BLaER1 (cell line): ENCODE measurements at regions not wholly inside any gene's neighbourhood (a gene's known extent, or its start where the extent isn't known, plus 50 kb on each side); places are given as distances from the start of the nearest gene placed in this dataset.
"Not testable (repeated sequence)": the region's sequence is repeated elsewhere in the genome, so short reads cannot be mapped to it uniquely, and the experiment has no call there.

Experiments used
- H3K27ac ChIP-seq: shearing (Covaris generic); formaldehyde crosslinking; 2 replicates; pipeline ENCODE4 v1.8.1; 2022
- H3K27me3 ChIP-seq: shearing (Covaris generic); formaldehyde crosslinking; 2 replicates; pipeline ENCODE4 v1.8.1; 2022
- H3K36me3 ChIP-seq: shearing (Covaris generic); formaldehyde crosslinking; 2 replicates; pipeline ENCODE4 v1.8.1; 2022
- H3K4me1 ChIP-seq: shearing (Covaris generic); formaldehyde crosslinking; 2 replicates; pipeline ENCODE4 v1.8.1; 2022
- H3K4me2 ChIP-seq: shearing (Covaris generic); formaldehyde crosslinking; 2 replicates; pipeline ENCODE4 v1.8.1; 2022
- H3K4me3 ChIP-seq: shearing (Covaris generic); formaldehyde crosslinking; 2 replicates; pipeline ENCODE4 v1.8.1; 2022
- H3K9ac ChIP-seq: shearing (Covaris generic); formaldehyde crosslinking; 2 replicates; pipeline ENCODE4 v1.8.1; 2022
- H3K9me3 ChIP-seq: shearing (Covaris generic); formaldehyde crosslinking; 2 replicates; pipeline ENCODE4 v1.8.1; 2022
- H4K20me1 ChIP-seq: shearing (Covaris generic); formaldehyde crosslinking; 2 replicates; pipeline ENCODE4 v1.8.1; 2022
- Cebpa-rat ChIP-seq: shearing (Covaris generic); IDR thresholded peaks from 2 replicates; pipeline ENCODE4 v1.8.1; 2022

DNA sequence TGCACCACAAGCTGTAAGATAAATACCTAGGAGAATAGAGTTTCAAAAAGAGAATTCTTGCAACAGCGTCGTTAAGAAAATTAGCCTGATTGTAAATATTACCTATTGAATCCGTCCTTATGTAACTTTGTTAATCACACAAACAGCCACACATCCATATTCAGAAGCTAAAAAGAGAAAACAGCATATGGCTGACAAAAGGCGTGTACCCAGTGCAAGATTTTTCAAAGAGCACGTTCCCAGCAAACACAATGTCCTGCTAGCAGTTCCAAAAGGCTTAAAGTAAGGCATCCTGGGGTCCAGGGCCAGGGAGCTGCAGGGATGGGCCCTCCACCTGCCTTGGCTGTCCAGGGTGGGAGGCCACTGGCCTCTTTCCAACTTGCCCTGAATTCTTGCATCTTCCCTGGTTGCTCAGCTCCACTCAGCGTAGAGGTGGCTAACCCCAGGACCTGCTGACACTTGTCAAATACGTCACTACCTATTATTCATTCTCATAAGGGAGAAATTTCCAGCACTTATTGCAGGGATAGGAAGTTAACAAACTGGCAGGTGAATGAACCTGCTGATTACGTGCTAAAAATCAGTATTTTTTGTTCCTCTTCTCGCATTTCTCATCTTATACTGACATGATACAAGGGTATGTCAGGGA is 102.1 kb upstream of the NEDD4L start:
- Histone ChIP-seq H3K9ac (no peak overlapping the region), H3K4me1 (no peaks in the 10 kb centered on the region), H3K4me2 (no peak overlapping the region), H3K27ac (no peak overlapping the region), H3K36me3 (no peaks in the 10 kb centered on the region), H4K20me1 (no peaks in the 10 kb centered on the region), H3K27me3 (no peaks in the 10 kb centered on the region), H3K9me3 (no peaks in the 10 kb centered on the region), H3K4me3 (no peak overlapping the region)
- no peak for TF ChIP-seq Cebpa-rat

DNA sequence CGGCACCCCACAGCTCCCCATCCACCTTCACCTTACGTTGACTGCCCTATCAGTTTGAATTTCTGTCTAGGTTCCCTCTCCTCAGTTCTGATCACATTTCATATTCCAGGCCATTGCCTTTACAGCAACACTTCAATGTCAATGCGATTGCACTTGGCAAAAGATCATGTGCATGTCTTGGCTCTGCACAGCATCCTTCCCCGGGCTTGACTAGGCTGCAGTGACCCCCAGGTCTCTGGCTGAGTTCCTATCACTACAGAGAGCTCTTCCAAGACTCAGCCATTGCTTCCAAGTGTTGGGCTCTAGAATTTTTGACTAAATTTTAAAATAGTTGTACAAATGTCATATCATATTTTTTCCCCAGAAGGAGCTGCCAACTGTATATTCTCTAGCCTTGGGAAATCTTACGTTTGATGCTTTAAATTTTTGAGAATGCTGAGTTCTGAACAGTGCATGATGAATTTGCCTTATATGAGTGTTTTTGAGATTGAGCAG is 103.8 kb upstream of the NEDD4L start:
- Histone ChIP-seq H3K4me3 (no peak overlapping the region), H3K4me2 (no peak overlapping the region), H4K20me1 (no peaks in the 10 kb centered on the region), H3K4me1 (no peaks in the 10 kb centered on the region), H3K9ac (no peak overlapping the region), H3K27me3 (no peaks in the 10 kb centered on the region), H3K36me3 (no peaks in the 10 kb centered on the region), H3K9me3 (no peaks in the 10 kb centered on the region), H3K27ac (no peak overlapping the region)
- no peak for TF ChIP-seq Cebpa-rat

DNA sequence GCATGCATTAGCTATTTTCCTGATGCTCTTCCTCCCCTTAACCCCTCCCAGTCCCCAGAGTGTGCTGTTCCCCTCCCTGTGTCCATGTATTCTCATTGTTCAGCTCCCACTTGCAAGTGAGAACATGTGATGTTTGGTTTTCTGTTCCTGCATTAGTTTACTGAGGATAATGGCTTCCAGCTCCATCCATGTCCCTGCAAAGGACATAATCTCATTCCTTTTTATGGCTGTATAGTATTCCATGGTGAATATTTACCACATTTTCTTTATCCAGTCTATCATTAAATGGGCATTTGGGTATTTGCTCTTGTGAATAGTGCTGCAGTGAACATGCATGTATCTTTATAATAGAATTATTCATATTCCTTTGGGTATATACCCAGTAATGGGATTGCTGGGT is 109.7 kb upstream of the NEDD4L start:
- not testable (repeated sequence) for H3K27ac ChIP-seq, H3K4me3 ChIP-seq, H3K9ac ChIP-seq, H4K20me1 ChIP-seq, H3K27me3 ChIP-seq, H3K9me3 ChIP-seq, H3K4me2 ChIP-seq, H3K36me3 ChIP-seq, H3K4me1 ChIP-seq

DNA sequence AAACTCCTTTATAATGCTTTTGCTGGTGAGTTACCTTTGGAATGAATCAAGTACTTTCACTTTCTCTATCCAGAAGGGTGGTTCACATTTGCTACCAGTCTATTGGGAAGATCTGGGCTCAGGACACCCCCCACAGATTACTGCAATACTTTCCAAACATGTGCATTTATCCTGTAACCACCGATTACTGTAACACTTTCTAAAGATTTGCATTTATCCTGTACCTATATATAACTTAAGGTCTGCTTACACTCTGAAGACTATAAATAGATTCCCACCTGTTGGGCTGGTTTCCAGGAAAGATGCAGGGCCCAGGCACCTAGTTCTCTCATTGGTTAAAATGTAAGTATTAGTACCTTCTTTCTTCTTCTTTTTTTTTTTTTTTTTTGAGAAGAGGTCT is 113.0 kb upstream of the NEDD4L start:
- Histone ChIP-seq H3K27me3 (no peaks in the 10 kb centered on the region), H3K4me2 (no peak overlapping the region), H3K9ac (no peak overlapping the region), H3K27ac (no peak overlapping the region), H3K4me3 (no peak overlapping the region), H3K4me1 (no peaks in the 10 kb centered on the region), H4K20me1 (no peaks in the 10 kb centered on the region), H3K9me3 (peaks cover 5% of the 10 kb centered on the region; the same call in 1 of the 2 replicates), H3K36me3 (no peaks in the 10 kb centered on the region)
- no peak for TF ChIP-seq Cebpa-rat

DNA sequence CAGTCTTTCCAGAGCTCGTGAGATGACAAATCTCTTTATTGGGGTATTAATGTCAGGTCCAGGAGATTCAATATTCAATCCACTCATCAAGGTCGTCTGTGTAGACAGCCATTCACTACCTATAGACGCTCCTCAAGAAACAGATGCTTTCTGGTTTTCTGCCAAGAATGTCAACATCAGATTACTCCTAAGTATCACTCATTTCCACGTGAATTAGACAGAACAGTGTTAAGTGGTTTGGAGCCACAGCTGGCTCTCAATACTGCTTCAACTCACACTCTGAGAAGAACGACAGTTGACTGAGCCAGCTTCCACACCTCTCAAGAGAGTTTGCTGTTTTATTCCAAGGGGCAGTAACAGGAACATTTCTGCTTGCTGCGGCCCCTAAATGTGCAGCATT is 113.5 kb upstream of the NEDD4L start:
- no peak overlapping the region for H3K4me2 ChIP-seq
- H3K36me3 ChIP-seq = no peaks in the 10 kb centered on the region
- H4K20me1 ChIP-seq = no peaks in the 10 kb centered on the region
- no peaks in the 10 kb centered on the region for H3K4me1 ChIP-seq
- no peak overlapping the region for H3K9ac ChIP-seq
- TF ChIP-seq Cebpa-rat = no peak
- H3K27ac ChIP-seq = no peak overlapping the region
- H3K9me3 ChIP-seq = peaks cover 5% of the 10 kb centered on the region; the same call in 1 of the 2 replicates
- H3K27me3 ChIP-seq = no peaks in the 10 kb centered on the region
- no peak overlapping the region for H3K4me3 ChIP-seq

DNA sequence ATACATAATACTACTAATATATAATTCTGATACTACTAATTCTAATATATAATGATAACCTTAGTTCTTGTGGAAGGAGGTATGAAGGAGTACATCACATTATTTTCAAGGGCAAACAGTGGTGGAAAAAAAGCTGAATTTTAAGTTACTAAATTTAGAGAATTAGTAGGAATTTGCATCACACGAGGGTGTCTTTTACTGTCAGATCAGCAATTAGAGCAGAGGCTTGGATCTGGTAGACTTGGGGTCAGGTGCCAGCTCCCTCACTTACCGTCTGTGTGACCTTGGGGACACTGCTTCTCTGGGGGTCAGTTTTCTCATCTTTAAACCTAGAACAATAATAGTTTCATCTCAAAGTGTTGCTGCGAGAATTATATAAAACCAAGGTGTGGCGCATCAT is 114.1 kb upstream of the NEDD4L start:
- no peak for TF ChIP-seq Cebpa-rat
- Histone ChIP-seq H4K20me1 (no peaks in the 10 kb centered on the region), H3K9ac (no peak overlapping the region), H3K27me3 (no peaks in the 10 kb centered on the region), H3K4me3 (no peak overlapping the region), H3K4me2 (no peak overlapping the region), H3K4me1 (no peaks in the 10 kb centered on the region), H3K27ac (no peak overlapping the region), H3K36me3 (no peaks in the 10 kb centered on the region), H3K9me3 (peaks cover 5% of the 10 kb centered on the region; the same call in 1 of the 2 replicates)

DNA sequence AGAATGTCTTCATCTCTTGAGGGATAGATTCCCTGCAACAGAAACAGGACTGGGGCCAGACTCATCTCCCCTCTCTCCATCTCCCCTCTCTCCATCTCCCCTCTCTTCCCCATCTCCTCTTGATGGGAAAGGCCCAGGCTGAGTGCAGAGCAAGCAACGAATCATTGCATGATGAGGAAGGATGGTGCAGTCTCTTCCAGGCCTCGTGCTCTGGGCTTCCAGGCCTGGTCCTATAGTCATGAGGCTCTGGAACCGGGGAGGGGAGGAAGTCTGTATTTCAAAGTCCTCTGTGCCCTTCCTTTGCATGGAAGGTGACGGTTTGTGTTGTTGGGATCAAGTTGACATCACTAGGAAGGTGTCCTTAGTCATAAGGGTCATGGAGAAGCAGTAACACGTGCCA is 115.6 kb upstream of the NEDD4L start:
- no peak overlapping the region for H3K27ac ChIP-seq
- H3K4me3 ChIP-seq = no peak overlapping the region
- no peaks in the 10 kb centered on the region for H4K20me1 ChIP-seq
- H3K9me3 ChIP-seq = peaks cover 5% of the 10 kb centered on the region; the same call in 1 of the 2 replicates
- TF ChIP-seq Cebpa-rat = no peak
- no peaks in the 10 kb centered on the region for H3K27me3 ChIP-seq
- no peaks in the 10 kb centered on the region for H3K36me3 ChIP-seq
- H3K4me2 ChIP-seq = no peak overlapping the region
- no peaks in the 10 kb centered on the region for H3K4me1 ChIP-seq
- H3K9ac ChIP-seq = no peak overlapping the region

DNA sequence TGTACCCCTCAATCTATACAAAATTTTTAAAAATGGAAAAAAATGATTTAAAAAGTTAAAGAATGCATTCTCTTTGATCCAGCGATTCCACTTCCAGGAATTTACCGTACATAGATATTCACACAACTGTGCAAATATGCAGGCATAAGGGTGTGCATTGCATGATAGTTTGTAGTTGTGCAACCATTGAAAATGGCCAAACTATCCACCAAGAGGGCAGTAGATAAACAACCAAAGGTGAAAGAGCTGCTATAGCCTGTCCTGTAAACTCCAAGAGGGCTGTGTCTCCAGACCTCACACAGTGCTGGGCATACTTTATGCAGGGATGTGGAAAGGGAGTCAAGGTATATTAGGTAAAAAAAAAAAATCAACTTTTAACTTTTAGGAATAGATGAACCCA is 116.5 kb upstream of the NEDD4L start:
- H3K9ac ChIP-seq = no peak overlapping the region
- no peak for TF ChIP-seq Cebpa-rat
- no peaks in the 10 kb centered on the region for H3K27me3 ChIP-seq
- H3K4me2 ChIP-seq = no peak overlapping the region
- no peaks in the 10 kb centered on the region for H3K36me3 ChIP-seq
- H3K4me3 ChIP-seq = no peak overlapping the region
- no peaks in the 10 kb centered on the region for H3K4me1 ChIP-seq
- no peak overlapping the region for H3K27ac ChIP-seq
- no peaks in the 10 kb centered on the region for H4K20me1 ChIP-seq
- H3K9me3 ChIP-seq = peaks cover under 1% of the 10 kb centered on the region; the same call in 1 of the 2 replicates

DNA sequence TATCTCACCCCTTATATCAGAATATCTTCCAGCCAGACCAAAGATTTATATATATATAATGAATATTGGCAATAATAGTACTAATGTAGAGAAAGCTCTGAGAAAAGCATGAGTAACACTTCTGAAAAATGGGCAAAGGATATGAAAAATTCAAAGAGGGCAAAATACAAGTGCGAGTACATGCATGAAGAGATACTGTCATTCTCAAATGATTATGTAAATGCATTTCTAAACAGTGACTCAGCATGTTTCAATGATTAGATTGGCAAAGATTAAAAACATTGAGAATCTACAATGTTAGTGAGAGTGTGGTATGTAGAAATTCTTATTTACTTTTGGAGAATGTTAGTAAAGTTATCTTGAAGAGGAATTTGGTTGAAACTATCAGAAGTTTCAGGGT is 118.3 kb upstream of the NEDD4L start:
- Histone ChIP-seq H4K20me1 (no peaks in the 10 kb centered on the region), H3K27me3 (no peaks in the 10 kb centered on the region), H3K27ac (no peak overlapping the region), H3K9ac (no peak overlapping the region), H3K9me3 (no peaks in the 10 kb centered on the region), H3K4me2 (no peak overlapping the region), H3K4me1 (no peaks in the 10 kb centered on the region), H3K4me3 (no peak overlapping the region), H3K36me3 (no peaks in the 10 kb centered on the region)
- TF ChIP-seq Cebpa-rat = no peak

DNA sequence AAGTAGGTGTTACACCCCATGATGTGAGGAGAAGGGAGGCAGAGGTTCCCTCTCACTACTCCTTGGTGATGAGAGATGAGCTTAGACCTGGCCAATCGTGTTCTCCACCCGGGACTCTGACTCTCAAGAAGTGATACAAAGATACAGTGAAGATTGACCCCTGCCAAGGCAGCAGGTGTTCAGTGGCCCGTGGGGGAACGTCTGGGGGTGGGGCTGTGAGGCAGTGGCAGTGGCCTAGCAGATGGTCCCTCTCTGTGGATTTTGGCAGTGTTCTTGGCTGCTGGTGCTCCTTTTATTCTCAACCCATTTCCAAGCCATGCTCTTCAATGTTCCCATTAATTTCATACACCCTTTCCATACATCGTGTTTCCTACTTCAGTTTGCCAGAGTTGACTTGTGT is 120.4 kb upstream of the NEDD4L start:
- no peaks in the 10 kb centered on the region for H3K36me3 ChIP-seq
- no peak overlapping the region for H3K9ac ChIP-seq
- H3K4me3 ChIP-seq = no peak overlapping the region
- no peak overlapping the region for H3K27ac ChIP-seq
- H3K4me1 ChIP-seq = no peaks in the 10 kb centered on the region
- H4K20me1 ChIP-seq = no peaks in the 10 kb centered on the region
- no peak for TF ChIP-seq Cebpa-rat
- H3K9me3 ChIP-seq = no peaks in the 10 kb centered on the region
- H3K27me3 ChIP-seq = no peaks in the 10 kb centered on the region
- no peak overlapping the region for H3K4me2 ChIP-seq

DNA sequence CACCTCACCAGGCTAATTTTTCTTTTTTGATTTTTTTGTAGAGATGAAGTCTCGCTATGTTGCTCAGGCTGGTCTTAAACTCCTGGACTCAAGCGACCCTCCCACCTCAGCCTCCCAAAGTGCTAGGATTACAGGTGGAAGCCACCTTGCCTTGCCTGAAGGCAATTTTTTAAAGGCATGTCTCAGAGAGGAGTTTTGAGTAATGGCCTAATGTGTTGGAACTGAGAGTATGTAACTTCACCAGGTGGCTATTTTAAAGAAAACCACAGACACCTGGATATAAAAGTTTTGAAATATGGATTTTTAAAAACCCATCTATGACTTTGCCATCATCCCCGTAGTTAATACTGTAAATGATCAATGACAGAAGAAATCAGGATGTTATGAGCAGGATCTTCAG is 119.8 kb upstream of the ATP8B1 start:
- Histone ChIP-seq H3K9me3 (no peaks in the 10 kb centered on the region), H3K4me1 (no peaks in the 10 kb centered on the region), H3K36me3 (no peaks in the 10 kb centered on the region), H3K4me2 (no peak overlapping the region), H4K20me1 (no peaks in the 10 kb centered on the region), H3K27me3 (no peaks in the 10 kb centered on the region), H3K4me3 (no peak overlapping the region), H3K27ac (no peak overlapping the region), H3K9ac (no peak overlapping the region)
- TF ChIP-seq Cebpa-rat = no peak
